Peyer's patch (tissue), 4 donors: ENCODE measurements at regions not wholly inside any gene's neighbourhood (a gene's known extent, or its start where the extent isn't known, plus 50 kb on each side); places are given as distances from the start of the nearest gene placed in this dataset.

ENCODE experiments used
- DNase-seq, 3 donors: peaks; one replicate each; pipeline ENCODE4 v3.0.0-alpha.2; 2017 to 2019
- H3K27ac ChIP-seq, 4 donors: fragments of 200-600 bp; sonication (generic); one replicate each; pipeline ENCODE4 v1.5.1; 2016 to 2019
- H3K27me3 ChIP-seq, 2 donors: fragments of 200-600 bp; sonication (generic); one replicate each; pipeline ENCODE4 v1.5.1; 2019
- H3K36me3 ChIP-seq, 3 donors: fragments of 200-600 bp; sonication (generic); one replicate each; pipeline ENCODE4 v1.5.1; 2016 to 2019
- H3K4me1 ChIP-seq, 4 donors: fragments of 200-600 bp; sonication (generic); one replicate each; pipeline ENCODE4 v1.5.1; 2016 to 2019
- H3K4me3 ChIP-seq, 4 donors: fragments of 200-600 bp; sonication (generic); 1 replicate in 3 of 4; 2 replicates in 1 of 4; pipeline ENCODE4 v1.5.1; 2016 to 2019; ENCODE audit warnings: mild to moderate bottlenecking in 1 of 4
- H3K9me3 ChIP-seq, 4 donors: fragments of 200-600 bp; sonication (generic); one replicate each; pipeline ENCODE4 v1.5.1; 2016 to 2019; ENCODE audit warnings: mild to moderate bottlenecking in 1 of 4
- CTCF ChIP-seq, 6 experiments: fragments of 450-650 bp in 4 of 6; fragments of 200-600 bp in 2 of 6; sonication (generic) in 1 of 6; IDR thresholded peaks; one replicate each; pipeline ENCODE4 v1.5.1; 2017 to 2019; ENCODE audit warnings: antibody characterized with exemption in 6 of 6, mild to moderate bottlenecking in 3 of 6, moderate library complexity in 1 of 6
- POLR2A ChIP-seq, 2 donors: fragments of 450-650 bp; IDR thresholded peaks; one replicate each; pipeline ENCODE4 v1.5.1; 2017; ENCODE audit warnings: antibody characterized with exemption in 2 of 2, mild to moderate bottlenecking in 2 of 2, moderate library complexity in 2 of 2

- no peak for DNase-seq
- no peaks in the 10 kb centered on the region for H3K36me3 ChIP-seq
- no peak overlapping the region for H3K27ac ChIP-seq
- H3K4me3 ChIP-seq, result no peak overlapping the region
- H3K4me1 ChIP-seq, result no peaks in the 10 kb centered on the region
- TF ChIP-seq POLR2A (IDR thresholded peaks at IDR 0.05) (no peak), CTCF (IDR thresholded peaks at IDR 0.05) (no peak)
- no peaks in the 10 kb centered on the region for H3K9me3 ChIP-seq
- H3K27me3 ChIP-seq, result no peaks in the 10 kb centered on the region
Measured at GRCh38 chr6:6376845-6377244, 56.4 kb upstream of the F13A1 start.

GRCh38 chr6:6377621-6378020 is 57.2 kb upstream of the F13A1 start:
- TF ChIP-seq POLR2A (IDR thresholded peaks at IDR 0.05) (no peak), CTCF (IDR thresholded peaks at IDR 0.05) (no peak)
- no peaks in the 10 kb centered on the region for H3K36me3 ChIP-seq

GRCh38 chr6:6379573-6379972 is 59.1 kb upstream of the F13A1 start:
- Histone ChIP-seq H3K9me3 (no peaks in the 10 kb centered on the region), H3K27ac (no peak overlapping the region), H3K4me3 (no peak overlapping the region), H3K36me3 (no peaks in the 10 kb centered on the region), H3K4me1 (no peaks in the 10 kb centered on the region), H3K27me3 (no peaks in the 10 kb centered on the region)
- no peak for DNase-seq
- TF ChIP-seq CTCF (IDR thresholded peaks at IDR 0.05) (no peak), POLR2A (IDR thresholded peaks at IDR 0.05) (no peak)

More at GRCh38 chr6:6377621-6378020, 57.2 kb upstream of the F13A1 start:
- Histone ChIP-seq H3K27me3 (no peaks in the 10 kb centered on the region), H3K27ac (no peak overlapping the region), H3K4me1 (no peaks in the 10 kb centered on the region), H3K4me3 (no peak overlapping the region), H3K9me3 (no peaks in the 10 kb centered on the region)
- no peak for DNase-seq

- no peak for TF ChIP-seq POLR2A (IDR thresholded peaks at IDR 0.05)
- no peak for TF ChIP-seq CTCF (IDR thresholded peaks at IDR 0.05)
- Histone ChIP-seq H3K27ac (no peak overlapping the region), H3K4me3 (no peak overlapping the region), H3K4me1 (no peaks in the 10 kb centered on the region), H3K9me3 (no peaks in the 10 kb centered on the region), H3K36me3 (no peaks in the 10 kb centered on the region), H3K27me3 (no peaks in the 10 kb centered on the region)
- DNase-seq, result no peak
Measured at GRCh38 chr6:6384520-6384919, 64.1 kb upstream of the F13A1 start.

DNA sequence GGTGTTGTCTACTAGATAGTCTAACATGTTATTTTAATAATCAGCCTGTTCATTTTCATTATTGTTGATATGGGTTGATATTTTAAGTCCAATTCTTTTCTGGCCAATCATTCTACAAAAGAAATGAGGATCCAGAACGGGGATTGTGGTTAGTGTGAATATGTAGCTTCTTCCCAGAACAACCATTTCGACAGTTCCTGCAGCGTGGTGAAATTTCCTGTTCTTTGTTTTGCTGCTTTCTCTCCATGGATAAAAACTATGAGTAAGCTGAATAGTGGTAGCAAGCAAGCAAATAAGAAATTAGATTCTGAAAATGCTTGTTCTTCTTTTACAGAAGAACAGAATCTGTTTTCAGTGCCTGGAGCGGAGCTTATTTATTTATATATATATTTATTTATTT is 65.5 kb upstream of the F13A1 start:
- Histone ChIP-seq H3K36me3 (no peaks in the 10 kb centered on the region), H3K4me1 (no peaks in the 10 kb centered on the region), H3K27me3 (no peaks in the 10 kb centered on the region), H3K27ac (no peak overlapping the region), H3K4me3 (no peak overlapping the region), H3K9me3 (no peaks in the 10 kb centered on the region)
- DNase-seq, result no peak
- no peak for TF ChIP-seq POLR2A (IDR thresholded peaks at IDR 0.05)
- no peak for TF ChIP-seq CTCF (IDR thresholded peaks at IDR 0.05)
